Spinal cord (tissue), 9 donors: ENCODE measurements at regions not wholly inside any gene's neighbourhood (a gene's known extent, or its start where the extent isn't known, plus 50 kb on each side); places are given as distances from the start of the nearest gene placed in this dataset.
A peak's percentile ranks its signal among the peaks of the same experiment; 100 is the strongest.

Source experiments
- DNase-seq, 6 donors: peaks; one replicate each; pipeline versions ENCODE4 v3.0.0 to v3.0.0-alpha.2; 2013 to 2015; ENCODE audit warnings: low spot score in 6 of 6, low read depth in 4 of 6
- H3K27ac ChIP-seq: one replicate; pipeline ENCODE4 v1.5.1; 2013; ENCODE audit warnings: low read depth, low read length, control low read depth
- H3K27me3 ChIP-seq: one replicate; pipeline ENCODE4 v1.6.1; 2013; ENCODE audit warnings: low read length; ENCODE audit not compliant: control insufficient read depth, insufficient read depth
- H3K36me3 ChIP-seq: one replicate; pipeline ENCODE4 v1.6.1; 2013; ENCODE audit warnings: low read length; ENCODE audit not compliant: control insufficient read depth, insufficient read depth
- H3K4me1 ChIP-seq: one replicate; pipeline ENCODE4 v1.6.1; 2013; ENCODE audit warnings: low read length; ENCODE audit not compliant: control insufficient read depth, insufficient read depth
- H3K4me3 ChIP-seq: one replicate; pipeline ENCODE4 v1.5.1; 2013; ENCODE audit warnings: low read depth, low read length, control low read depth
- H3K9me3 ChIP-seq: one replicate; pipeline ENCODE4 v1.6.1; 2013; ENCODE audit warnings: low read length; ENCODE audit not compliant: control insufficient read depth, insufficient read depth
- WGBS: methylation state at CpG from one replicate; pipeline ENCODE4 v1.1.5; 2013; ENCODE audit warnings: missing lambda C conversion rate; ENCODE audit not compliant: insufficient coverage; 5-methylcytosine and 5-hydroxymethylcytosine counted together
- donor health status: healthy.

DNA sequence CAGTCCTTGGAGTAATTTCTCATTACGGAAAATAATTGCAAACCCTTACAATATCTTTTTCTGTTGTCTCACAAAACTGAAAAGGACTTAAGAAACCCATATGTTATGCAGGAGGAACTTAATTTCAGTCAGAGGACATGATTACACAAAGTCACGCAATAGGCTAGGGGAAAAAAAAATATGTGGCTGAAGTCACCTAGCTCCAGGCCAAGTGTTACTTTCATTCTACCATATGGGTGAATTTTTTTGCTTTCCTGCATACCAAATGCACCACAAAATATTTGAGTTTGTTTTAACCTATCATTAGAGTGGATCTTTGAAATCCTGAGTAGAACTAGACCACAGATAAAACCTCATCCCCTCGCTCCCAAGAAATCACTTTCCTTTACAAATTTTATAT is 523.5 kb downstream of the CAAP1 start:
- H3K27ac ChIP-seq: no peak overlapping the region
- no peak overlapping the region for H3K4me3 ChIP-seq
- no peaks in the 10 kb centered on the region for H3K9me3 ChIP-seq
- no peaks in the 10 kb centered on the region for H3K36me3 ChIP-seq
- no peak for DNase-seq
- no peaks in the 10 kb centered on the region for H3K4me1 ChIP-seq
- H3K27me3 ChIP-seq: no peaks in the 10 kb centered on the region
- WGBS: no CpG with 5 or more reads among the region's 3 CpGs

DNA sequence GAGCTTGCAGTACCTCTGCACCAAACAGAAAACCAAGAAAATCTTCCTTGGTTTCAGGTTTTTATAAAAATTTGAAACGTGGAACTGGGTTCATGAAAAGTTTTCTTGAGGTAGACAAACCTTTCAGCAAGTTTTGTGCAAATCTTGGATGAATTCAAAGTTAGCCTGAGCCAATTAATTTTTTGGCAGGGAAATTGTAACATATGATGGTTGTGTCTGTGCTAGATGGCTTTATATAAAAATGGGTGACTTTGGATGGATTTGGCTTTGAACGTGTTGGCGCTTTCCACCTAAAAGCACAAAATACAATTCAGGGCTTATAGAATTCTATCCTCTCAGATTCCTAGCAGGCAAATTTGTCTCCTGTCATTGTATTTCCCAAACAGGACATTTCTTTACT is 524.4 kb downstream of the CAAP1 start:
- Histone ChIP-seq H3K27me3 (no peaks in the 10 kb centered on the region), H3K4me1 (no peaks in the 10 kb centered on the region), H3K36me3 (no peaks in the 10 kb centered on the region), H3K9me3 (no peaks in the 10 kb centered on the region), H3K27ac (no peak overlapping the region), H3K4me3 (no peak overlapping the region)
- DNase-seq: peak in 1 of 6 donors; percentile 75
- WGBS: 78% methylated on average over 1 of the region's 3 CpGs

DNA sequence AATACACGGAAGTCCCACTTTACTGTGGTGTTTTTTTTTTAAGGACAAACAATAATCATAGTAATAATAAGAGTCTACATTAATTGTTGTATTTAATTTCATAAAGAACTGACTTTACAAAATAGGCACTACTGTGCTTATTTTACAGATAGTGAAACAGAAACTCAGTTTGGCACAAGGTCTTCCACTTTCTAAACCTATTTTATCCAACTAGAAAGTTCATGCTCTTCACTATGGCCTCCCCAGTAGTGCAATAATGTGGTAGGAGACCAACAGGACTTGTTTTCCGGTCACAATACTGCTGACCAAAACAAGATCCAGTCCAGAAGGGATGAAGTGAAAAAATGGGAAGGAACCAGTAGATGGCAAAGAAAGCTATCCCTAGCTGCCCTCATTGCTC is 531.6 kb downstream of the CAAP1 start:
- no peak overlapping the region for H3K27ac ChIP-seq
- H3K4me1 ChIP-seq: no peaks in the 10 kb centered on the region
- DNase-seq: no peak
- no peaks in the 10 kb centered on the region for H3K9me3 ChIP-seq
- no peak overlapping the region for H3K4me3 ChIP-seq
- no peaks in the 10 kb centered on the region for H3K27me3 ChIP-seq
- no CpG with 5 or more reads among the region's 2 CpGs for WGBS
- H3K36me3 ChIP-seq: no peaks in the 10 kb centered on the region

DNA sequence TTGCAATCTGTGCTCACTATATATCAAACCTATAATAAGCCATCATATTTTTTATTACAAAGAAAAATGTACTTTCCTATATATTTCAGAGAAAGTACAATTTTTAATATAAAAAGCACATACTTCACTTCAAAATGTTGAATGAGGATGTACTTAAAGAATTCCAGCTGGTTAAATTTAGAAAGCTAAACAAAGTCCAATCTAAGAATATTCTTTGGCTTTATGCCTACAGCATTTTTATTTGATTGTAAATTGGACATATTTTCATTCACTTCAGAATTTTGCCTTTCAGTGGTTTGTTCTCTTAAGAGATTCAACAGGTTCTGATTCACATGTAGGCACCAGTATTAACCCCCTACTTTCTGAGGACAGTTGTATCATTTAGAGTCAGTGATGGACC is 533.8 kb downstream of the CAAP1 start:
- no peaks in the 10 kb centered on the region for H3K4me1 ChIP-seq
- H3K36me3 ChIP-seq: no peaks in the 10 kb centered on the region
- no peak overlapping the region for H3K27ac ChIP-seq
- no peaks in the 10 kb centered on the region for H3K27me3 ChIP-seq
- no peak overlapping the region for H3K4me3 ChIP-seq
- H3K9me3 ChIP-seq: no peaks in the 10 kb centered on the region
- DNase-seq: no peak

DNA sequence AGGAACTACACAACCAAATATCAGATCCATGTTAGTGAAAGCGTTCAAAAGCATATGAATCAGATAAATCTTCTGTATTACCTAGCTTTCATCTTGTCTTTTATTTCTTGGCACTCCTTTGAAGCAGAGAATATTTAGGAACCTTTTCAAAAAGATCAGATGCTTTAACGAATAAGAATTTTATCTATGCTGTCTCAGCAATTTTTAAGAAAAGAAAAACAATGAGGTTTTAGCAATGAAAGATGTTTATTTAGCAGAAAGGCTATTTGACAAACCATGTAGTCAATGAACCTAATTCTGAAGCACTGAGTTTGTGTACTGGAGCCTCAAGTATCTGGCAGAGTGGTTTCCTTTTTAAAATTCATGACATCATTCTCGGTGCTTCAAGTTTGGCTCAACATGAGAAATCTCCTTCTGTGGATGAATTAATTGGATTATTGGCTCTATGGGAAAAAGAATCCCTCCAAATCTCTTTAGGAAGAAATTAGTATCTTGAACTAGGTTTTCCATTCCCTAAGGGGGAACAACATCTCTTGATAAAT is 534.7 kb downstream of the CAAP1 start:
- H3K9me3 ChIP-seq: no peaks in the 10 kb centered on the region
- H3K4me3 ChIP-seq: no peak overlapping the region
- WGBS: no CpG with 5 or more reads among the region's 3 CpGs
- no peaks in the 10 kb centered on the region for H3K27me3 ChIP-seq
- H3K36me3 ChIP-seq: no peaks in the 10 kb centered on the region
- H3K27ac ChIP-seq: peak overlapping the region; percentile 7
- no peaks in the 10 kb centered on the region for H3K4me1 ChIP-seq
- peak in 2 of 6 donors; percentile 21 to 85 for DNase-seq

DNA sequence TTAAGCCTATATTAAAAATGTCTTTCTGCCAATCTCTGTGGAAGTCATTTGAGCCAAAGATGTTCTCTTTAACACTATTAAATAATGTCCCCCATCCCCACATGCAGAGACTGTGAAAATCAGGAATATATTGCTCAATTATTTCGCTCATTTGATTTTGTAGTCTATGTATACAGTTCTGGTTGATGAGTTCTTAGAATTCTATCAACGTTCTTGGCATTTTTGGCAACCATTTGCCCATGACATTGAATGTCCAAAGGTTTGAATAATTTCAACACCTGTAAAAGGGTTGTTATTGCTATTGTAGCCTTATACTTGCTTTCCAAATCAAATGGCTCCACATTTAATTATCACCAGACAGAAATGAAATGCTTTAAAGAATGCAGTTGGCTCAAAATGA is 536.1 kb downstream of the CAAP1 start:
- no peaks in the 10 kb centered on the region for H3K27me3 ChIP-seq
- H3K4me1 ChIP-seq: no peaks in the 10 kb centered on the region
- no peak overlapping the region for H3K4me3 ChIP-seq
- H3K27ac ChIP-seq: no peak overlapping the region
- WGBS: no CpG with 5 or more reads among the region's 2 CpGs
- no peak for DNase-seq
- no peaks in the 10 kb centered on the region for H3K36me3 ChIP-seq
- no peaks in the 10 kb centered on the region for H3K9me3 ChIP-seq

DNA sequence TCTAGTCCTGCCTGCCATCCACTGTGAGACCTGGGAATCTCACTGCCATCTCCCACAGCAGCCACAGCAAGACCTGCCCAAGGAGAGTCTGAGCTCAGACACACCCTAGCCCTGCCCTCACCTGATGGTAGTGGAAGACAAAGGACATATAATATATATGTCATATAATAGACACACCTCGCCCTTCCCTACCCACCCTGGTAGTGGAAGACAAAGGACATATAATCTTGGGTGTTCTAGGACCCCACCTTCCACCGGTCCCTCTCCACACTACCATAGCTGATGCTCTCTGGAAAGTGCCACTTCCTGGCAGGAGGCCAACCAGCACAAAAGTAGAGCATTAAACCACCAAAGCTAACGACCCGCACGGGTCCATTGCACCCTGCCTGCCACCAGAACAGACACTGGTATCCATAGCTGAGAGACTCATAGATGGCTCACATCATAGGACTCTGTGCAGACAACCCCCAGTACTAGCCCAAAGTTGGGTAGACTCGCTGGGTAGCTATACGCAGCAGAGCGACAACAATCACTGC is 545.6 kb downstream of the CAAP1 start:
- Histone ChIP-seq H3K27ac (no peak overlapping the region), H3K4me3 (no peak overlapping the region), H3K36me3 (no peaks in the 10 kb centered on the region), H3K27me3 (no peaks in the 10 kb centered on the region), H3K9me3 (peaks cover 4% of the 10 kb centered on the region), H3K4me1 (no peaks in the 10 kb centered on the region)
- 95% methylated on average over 7 of the region's 8 CpGs for WGBS
- DNase-seq: no peak

DNA sequence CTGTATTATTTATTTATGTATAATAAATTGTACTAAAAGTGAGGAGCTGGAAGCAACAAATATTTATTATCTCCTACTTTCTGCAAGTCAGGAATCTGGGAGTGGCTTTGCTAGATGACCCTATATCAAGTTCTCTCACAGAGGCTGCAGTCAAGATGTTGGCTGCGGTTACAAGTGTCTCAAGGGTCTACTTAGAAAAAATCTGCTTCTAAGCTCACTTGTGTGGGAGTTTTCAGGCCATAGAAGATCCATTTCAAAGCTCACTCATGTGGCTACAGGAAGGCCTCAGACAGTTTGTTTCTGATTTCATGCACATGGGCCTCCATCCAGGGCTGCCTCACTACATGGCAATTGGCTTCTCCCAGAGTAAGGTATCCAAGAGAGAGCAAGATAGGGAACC is 551.1 kb downstream of the CAAP1 start:
- WGBS: 88% methylated on average over 1 of the region's 1 CpG
- Histone ChIP-seq H3K4me3 (no peak overlapping the region), H3K9me3 (peaks cover 3% of the 10 kb centered on the region), H3K4me1 (no peaks in the 10 kb centered on the region), H3K36me3 (no peaks in the 10 kb centered on the region), H3K27me3 (no peaks in the 10 kb centered on the region), H3K27ac (no peak overlapping the region)
- no peak for DNase-seq

DNA sequence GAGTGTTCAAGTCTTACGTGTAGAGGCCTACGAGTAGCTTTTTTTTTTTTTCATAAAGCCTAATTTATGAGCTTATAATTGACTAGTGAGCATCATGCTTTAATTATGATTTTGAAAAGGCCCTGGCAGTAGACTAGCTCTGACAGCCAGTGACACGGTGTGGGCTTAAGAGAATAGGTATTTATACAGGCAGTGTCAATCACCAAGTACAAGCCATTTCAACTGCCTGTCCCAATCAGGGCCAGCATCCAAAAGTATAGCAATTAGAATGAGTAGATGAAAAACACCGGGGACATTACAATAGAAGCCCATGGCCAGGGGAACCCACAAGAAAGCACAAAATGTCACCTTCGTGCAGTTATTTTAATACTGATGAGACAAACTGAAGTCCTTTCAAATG is 552.8 kb downstream of the CAAP1 start:
- Histone ChIP-seq H3K4me1 (no peaks in the 10 kb centered on the region), H3K36me3 (no peaks in the 10 kb centered on the region), H3K27ac (no peak overlapping the region), H3K4me3 (no peak overlapping the region), H3K27me3 (no peaks in the 10 kb centered on the region), H3K9me3 (peaks cover 3% of the 10 kb centered on the region)
- peak in 1 of 6 donors; percentile 68 for DNase-seq
- WGBS: 81% methylated on average over 2 of the region's 5 CpGs

DNA sequence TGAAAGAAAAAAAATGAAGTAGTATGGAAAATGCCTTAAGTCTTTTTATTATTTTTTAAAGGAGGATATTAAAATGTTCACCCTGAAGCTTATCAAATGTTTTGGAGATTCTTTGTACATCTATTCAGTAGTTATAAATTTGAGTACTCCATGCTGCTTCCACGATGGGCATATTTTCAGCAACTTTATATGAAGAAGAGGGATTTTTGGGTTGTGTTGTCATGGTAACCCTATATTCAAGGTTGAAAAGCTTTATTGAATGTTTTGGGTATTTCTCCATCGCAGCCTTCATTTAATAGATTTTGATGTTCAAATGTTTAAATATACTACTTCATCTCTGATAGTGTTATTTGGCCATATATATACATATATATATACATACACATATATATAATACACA is 557.5 kb downstream of the CAAP1 start:
- no peaks in the 10 kb centered on the region for H3K36me3 ChIP-seq
- H3K27ac ChIP-seq: no peak overlapping the region
- no CpG with 5 or more reads among the region's 2 CpGs for WGBS
- no peaks in the 10 kb centered on the region for H3K9me3 ChIP-seq
- H3K4me1 ChIP-seq: no peaks in the 10 kb centered on the region
- peak in 1 of 6 donors; percentile 62 for DNase-seq
- no peak overlapping the region for H3K4me3 ChIP-seq
- no peaks in the 10 kb centered on the region for H3K27me3 ChIP-seq
